Right lobe of liver (tissue), 4 donors: ENCODE measurements at regions not wholly inside any gene's neighbourhood (a gene's known extent, or its start where the extent isn't known, plus 50 kb on each side); places are given as distances from the start of the nearest gene placed in this dataset.

ENCODE experiments used
- CTCF ChIP-seq, 4 donors: fragments of 200-600 bp in 3 of 4; fragments of 450-650 bp in 1 of 4; IDR thresholded peaks; one replicate each; pipeline versions ENCODE4 v1.5.1 to v1.8.0; 2016 to 2022; ENCODE audit warnings: antibody characterized with exemption in 4 of 4, mild to moderate bottlenecking in 2 of 4
- POLR2A ChIP-seq: fragments of 450-650 bp; IDR thresholded peaks from one replicate; pipeline ENCODE4 v1.6.1; 2017; ENCODE audit warnings: antibody characterized with exemption, mild to moderate bottlenecking
- donor health status: DM: no; HTN: no; CAD: no.
- donor health status: DM: no; HTN: no; CAD: no.
- donor health status: DM: no; HTN: yes; CAD: no.

DNA sequence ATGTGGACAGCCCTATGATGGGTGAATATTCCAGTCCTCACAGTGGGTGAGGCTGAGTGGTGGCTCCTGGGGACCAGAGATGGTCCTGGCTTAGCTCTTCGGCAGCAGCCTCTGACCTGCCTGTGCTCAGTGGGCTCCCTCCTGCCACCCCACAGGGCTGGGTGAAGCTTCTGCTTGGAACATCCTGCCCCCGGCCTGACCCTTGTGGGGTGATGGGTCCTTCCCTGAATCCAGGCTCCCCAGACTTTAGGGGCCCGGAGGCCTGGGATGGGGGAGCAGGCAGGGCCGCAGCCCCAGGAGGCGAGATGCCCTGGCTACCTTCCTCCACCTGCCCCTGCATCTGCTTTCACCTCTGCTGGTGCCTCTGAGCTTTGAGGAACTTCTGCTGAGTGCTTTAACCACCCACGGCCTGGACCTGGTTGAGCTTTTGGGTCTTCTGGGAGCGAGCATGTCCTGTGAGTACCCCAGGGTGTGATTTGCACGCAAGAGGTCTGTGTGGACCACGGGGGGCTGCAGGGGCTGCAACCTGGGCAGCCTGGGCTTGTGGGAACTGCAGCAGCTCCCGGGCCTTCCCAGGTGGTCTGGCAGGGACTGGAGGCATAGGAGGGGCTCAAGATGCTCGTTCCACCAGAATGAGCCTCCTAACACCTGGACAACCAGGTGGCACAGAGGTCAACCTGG is 159.5 kb downstream of the KIF26A start:
- TF ChIP-seq POLR2A (no peak), CTCF (IDR thresholded peaks at IDR 0.05) (no peak)
